Dermis microvascular lymphatic vessel endothelial cell (primary cell): ENCODE measurements at regions not wholly inside any gene's neighbourhood (a gene's known extent, or its start where the extent isn't known, plus 50 kb on each side); places are given as distances from the start of the nearest gene placed in this dataset.

Experiments used
- DNase-seq, 2 donors: peaks; one replicate each; pipeline versions ENCODE4 v3.0.0 to v3.0.0-alpha.2; 2010; ENCODE audit warnings: low read depth in 2 of 2

- no peak for DNase-seq
These were observed 240.5 kb upstream of the MYT1L start for GRCh38 chr2:2571301-2572150.

- DNase-seq = no peak
These were observed 239.8 kb upstream of the MYT1L start for GRCh38 chr2:2570871-2571270.

- no peak for DNase-seq
These were observed 239.3 kb upstream of the MYT1L start for GRCh38 chr2:2570360-2570759.

- no peak for DNase-seq
These were observed 238.8 kb upstream of the MYT1L start for GRCh38 chr2:2569836-2570235.

GRCh38 chr2:2569306-2569705, 238.2 kb upstream of the MYT1L start:
- DNase-seq = no peak

- DNase-seq = no peak
These were observed 237.3 kb upstream of the MYT1L start for GRCh38 chr2:2568411-2568810.

- DNase-seq = no peak
These were observed 236.7 kb upstream of the MYT1L start for GRCh38 chr2:2567776-2568175.

GRCh38 chr2:2566396-2567323, 235.6 kb upstream of the MYT1L start:
- no peak for DNase-seq

GRCh38 chr2:2565671-2566070, 234.6 kb upstream of the MYT1L start:
- no peak for DNase-seq

- no peak for DNase-seq
These were observed 233.4 kb upstream of the MYT1L start for GRCh38 chr2:2564300-2565078.

GRCh38 chr2:2563309-2563860, 232.3 kb upstream of the MYT1L start:
- no peak for DNase-seq

GRCh38 chr2:2562867-2563266, 231.8 kb upstream of the MYT1L start:
- no peak for DNase-seq

GRCh38 chr2:2561346-2562095, 230.4 kb upstream of the MYT1L start:
- no peak for DNase-seq

GRCh38 chr2:2560374-2561015, 229.4 kb upstream of the MYT1L start:
- DNase-seq = no peak

GRCh38 chr2:2558476-2558875, 227.4 kb upstream of the MYT1L start:
- DNase-seq = no peak

GRCh38 chr2:2557475-2557874, 226.4 kb upstream of the MYT1L start:
- no peak for DNase-seq

- no peak for DNase-seq
These were observed 219.8 kb upstream of the MYT1L start for GRCh38 chr2:2550856-2551255.

- DNase-seq = no peak
These were observed 216.8 kb upstream of the MYT1L start for GRCh38 chr2:2547911-2548310.

GRCh38 chr2:2547451-2547850, 216.4 kb upstream of the MYT1L start:
- DNase-seq = no peak

GRCh38 chr2:2546046-2546445, 215.0 kb upstream of the MYT1L start:
- no peak for DNase-seq
